DMS53 treated with DMSO at 0.1 percent for 48 hours (cell line): ENCODE measurements at regions not wholly inside any gene's neighbourhood (a gene's known extent, or its start where the extent isn't known, plus 50 kb on each side); places are given as distances from the start of the nearest gene placed in this dataset.

Experiments used
- DNase-seq: peaks from one replicate; lab custom pipeline; 2025; ENCODE audit not compliant: unreplicated experiment; lab: John Stamatoyannopoulos, UW

DNA sequence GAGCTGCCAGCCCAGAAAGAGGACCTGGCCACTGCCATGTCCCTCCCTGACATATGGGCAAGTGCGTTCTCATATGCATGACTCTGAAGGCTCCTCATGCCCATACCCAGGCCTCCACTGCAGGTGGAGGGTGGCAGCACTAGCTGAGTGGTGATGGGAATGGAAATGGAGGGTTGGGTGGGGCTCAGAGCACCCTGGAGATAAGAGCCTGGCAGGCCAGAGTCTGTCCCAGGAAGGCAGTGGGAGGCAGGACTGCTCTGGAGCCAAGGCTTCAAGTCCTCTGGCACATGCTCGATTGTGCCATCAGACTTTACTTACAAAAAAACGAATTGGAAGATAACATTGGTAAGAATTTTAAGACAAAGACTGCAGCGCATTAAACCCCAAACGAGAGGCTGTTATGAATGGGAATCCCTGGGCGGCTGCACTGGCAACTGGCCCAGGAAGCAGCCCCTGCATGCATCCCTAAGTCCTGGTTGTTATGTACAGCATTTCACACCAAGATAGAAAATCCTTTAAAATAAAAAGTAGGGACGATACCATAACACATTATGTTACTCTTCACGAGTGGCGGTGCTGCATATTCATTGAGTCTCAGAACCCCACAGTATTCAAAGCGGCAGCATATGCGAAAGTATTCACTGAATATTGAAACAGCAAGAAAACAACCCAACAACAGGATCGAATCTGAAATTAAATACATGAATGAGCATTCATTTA is 81.7 kb upstream of the FAM98A start:
- DNase-seq = no peak

DNA sequence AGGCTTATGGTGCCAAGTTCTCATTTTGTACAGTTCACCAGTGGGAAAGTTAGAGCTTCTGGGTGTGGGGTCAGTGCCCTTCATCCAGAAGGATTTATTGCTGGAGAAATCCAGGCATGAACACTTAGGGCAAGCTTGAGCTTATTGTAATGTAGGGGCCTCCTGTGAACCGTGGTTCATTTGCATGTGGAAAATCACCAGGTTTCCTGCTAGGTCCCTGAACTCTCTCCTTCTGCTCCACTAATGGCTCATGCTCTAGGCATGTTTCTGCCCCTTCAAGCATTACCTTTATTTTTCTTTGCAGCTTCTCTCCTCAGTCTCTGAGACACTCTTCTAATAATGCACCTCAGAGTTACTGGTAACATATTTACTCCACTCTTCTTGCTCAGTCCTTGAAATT is 79.3 kb upstream of the FAM98A start:
- DNase-seq = no peak

DNA sequence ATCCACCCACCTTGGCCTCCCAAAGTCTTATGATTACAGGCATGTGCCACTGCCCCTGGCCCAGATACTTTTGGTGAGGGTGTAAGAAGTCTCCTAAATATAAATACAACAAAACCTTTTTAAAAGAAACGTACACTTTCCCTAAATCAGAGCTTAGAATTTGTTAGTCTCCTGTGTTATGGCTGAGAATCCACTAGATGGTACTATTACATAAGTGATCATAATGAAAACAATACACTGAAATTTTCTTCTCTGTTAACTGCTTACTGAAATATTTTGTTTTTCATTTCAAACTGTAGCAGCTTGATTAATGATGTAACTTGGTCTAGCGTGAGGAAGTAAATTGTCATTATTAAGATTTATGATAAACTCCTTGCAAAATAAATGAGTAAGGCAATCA is 74.8 kb upstream of the FAM98A start:
- DNase-seq = peak; percentile 2

DNA sequence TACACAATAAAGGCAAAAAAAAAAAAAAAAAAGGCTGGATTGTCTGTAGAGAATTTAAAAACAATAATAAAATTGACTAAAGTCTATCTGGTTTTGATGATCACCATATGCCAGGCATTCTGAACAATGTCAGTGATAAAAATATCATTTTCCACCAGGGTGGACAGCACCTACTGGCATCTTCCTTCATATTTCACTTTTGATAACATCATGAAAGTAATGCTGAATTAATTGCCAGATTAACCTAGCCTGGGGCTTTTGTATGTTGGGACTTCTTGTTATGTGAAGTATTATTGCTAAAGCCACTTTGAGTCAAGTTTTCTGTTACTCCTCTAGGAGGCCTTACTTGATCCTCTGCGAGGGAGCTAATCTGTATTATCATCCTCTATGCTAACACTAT is 73.8 kb upstream of the FAM98A start:
- DNase-seq = no peak

DNA sequence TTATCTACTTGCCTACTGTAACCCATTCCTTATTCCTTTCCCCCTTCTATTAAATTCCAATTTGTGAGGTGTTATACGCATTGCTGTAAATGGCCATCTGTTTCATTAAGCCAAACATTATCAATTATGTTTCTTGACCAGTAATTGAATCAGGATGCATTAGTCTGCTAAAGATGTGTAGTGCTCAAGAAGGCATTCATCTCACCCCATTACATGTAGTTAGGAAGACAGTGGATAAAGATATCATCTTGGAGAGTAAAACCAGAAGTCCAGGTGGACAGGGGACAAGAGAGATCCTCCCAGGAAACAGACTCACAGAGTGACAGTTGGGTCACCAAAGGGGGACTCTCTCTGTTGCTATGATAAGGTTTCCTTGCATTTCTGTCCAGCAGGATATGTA is 73.3 kb upstream of the FAM98A start:
- DNase-seq = no peak

DNA sequence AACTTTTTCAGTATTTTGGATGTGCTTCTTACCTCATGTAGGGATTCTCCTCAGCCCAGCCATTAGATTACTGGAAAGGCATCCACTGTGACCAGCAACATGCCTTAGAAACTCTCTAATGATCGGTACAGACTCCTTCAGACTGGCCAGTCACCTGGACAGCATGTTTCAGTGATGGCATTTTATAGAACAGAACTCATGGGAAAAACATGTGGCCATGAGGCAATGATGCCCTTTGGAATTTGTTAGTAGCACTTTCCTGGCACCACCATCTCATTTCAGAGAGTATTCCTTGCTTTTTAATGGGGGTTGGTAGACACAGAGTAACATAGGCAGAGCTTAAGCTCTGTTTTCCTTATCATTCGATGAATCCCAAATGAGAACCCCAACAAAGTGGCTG is 72.1 kb upstream of the FAM98A start:
- no peak for DNase-seq

DNA sequence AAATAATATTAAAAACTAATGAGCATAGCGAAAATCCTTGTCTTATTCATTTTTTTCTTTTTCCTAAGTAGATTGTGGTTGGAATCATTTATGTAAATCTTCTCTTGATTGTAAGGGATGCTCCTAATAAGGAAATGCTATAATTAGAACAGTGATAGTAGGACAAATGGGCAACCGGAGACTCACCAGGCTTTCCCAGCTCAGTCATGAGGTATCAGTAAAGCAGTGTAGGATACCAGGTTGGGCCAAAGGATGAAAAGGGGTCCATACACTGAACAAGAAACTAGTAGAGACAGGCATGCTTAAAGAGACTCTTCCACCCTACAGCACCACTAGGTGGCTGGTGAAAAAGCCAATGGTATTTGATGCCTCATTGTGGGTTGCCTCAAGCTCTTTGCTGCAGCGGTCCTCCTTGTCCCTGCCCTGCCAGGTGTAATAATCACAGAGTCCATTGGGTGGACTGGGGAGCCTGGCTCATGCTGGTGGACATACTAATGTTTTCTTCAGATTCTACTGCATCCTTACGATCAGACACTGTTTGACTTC is 71.4 kb upstream of the FAM98A start:
- no peak for DNase-seq

DNA sequence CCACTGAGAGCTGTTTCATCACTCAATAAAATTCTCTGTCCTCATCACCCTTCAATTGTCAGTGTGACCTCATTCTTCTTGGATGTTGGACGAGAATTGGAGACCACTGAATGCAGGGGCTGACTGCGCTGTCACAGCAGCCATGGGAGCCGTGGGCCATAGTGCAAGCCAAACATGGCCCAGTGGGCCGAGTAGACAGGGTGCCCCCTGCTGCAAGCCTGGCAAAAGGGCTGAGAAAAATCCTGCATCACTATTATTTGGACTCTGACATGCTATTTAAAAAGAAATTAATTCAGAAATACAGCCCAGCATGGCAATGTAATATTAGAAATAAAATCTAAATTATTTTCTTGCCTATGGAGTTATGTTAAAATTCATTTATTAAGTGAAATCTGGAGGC is 67.8 kb upstream of the FAM98A start:
- DNase-seq = no peak

DNA sequence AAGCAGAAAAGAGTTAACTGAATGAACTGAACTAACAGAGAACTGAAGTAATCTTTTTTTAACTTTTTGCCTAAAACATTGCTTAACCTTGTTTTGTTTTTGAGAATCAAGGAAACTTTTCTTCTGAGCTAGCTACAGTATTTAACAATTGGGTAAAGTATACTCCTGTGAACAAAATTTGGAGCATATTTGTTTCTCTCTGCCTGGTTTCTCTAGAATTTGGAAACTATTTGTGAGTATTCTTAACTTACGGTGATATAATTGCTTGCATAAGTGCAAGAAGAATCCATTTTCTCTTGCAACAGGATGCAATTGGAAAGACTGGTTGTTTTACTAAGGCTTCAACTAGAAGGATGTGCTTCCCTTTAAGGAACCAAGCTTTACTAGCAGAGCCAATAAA is 65.9 kb upstream of the FAM98A start:
- DNase-seq = no peak

DNA sequence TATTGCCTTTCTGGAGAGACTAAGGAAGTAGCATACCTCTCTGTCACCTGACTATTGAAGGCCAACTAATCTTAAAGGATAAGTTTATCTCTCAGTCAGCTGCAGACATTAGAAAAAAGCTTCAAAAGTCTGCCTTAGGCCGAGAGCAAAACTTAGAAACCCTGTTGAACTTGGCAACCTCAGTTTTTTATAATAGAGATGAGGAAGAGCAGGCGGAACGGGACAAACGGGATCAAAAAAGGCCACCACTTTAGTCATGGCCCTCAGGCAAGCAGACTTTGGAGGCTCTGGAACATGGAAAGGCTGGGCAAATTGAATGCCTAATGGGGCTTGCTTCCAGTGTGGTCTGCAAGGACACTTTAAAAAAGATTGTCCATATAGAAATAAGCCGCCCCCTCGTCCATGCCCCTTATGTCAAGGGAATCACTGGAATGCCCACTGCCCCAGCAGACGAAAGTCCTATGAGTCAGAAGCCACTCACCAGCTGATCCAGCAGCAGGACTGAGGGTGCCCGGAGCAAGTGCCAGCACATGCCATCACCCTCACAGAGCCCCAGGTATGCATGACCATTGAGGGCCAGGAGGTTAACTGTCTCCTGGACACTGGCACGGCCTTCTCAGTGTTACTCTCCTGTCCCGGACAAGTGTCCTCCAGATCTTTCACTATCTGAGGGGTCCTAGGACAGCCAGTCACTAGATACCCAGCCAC is 61.5 kb upstream of the FAM98A start:
- DNase-seq = no peak

DNA sequence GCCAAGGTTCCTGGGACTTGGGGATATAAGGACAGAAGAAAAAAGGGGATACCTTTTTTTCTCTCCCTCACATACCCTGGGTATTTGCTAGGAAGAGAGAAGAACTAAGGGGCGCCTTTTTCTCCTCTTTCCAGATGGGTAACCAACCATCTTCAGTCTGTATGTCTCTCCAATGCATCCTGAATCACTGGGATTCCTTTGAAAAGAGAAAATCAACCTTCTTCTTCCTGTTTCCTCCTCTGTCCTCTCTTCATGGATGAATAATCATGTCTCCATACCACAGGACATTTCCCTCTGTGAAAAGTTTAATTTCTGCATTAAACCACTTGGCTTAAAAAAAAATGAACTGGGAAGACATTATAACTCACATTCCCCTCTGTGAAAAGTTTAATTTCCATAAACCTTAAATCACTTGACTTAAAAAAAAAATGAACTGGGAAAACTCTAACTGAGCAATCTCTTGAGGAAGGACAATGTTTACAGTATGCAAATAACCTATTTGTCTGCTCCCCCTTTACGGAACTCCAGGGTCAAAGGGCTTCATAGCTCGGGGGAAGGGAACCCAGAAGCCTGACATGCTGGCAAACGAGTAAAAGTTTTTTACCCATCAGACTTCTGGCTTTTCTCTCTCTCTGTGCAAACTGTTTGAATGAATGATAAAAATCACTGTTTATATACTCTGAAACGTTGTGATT is 56.7 kb upstream of the FAM98A start:
- no peak for DNase-seq

DNA sequence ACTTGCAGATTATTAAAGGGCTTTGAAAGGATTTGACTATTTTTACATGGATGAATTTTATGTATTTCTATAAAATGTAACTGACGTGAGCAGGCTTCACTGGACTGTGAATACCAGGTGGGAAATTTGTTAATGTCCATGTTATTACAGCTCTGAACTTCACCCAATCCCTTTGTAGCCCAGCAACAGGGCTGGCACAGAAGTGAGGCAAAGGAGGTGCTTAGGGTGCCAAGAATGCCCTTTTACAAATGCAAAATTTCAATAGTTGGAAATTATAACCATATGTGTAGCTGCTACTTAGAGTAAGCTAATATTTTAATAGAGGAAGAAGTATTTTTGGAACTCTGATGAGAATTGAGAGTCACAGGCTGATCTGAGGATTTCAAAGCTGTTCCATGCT is 53.7 kb upstream of the FAM98A start:
- no peak for DNase-seq

DNA sequence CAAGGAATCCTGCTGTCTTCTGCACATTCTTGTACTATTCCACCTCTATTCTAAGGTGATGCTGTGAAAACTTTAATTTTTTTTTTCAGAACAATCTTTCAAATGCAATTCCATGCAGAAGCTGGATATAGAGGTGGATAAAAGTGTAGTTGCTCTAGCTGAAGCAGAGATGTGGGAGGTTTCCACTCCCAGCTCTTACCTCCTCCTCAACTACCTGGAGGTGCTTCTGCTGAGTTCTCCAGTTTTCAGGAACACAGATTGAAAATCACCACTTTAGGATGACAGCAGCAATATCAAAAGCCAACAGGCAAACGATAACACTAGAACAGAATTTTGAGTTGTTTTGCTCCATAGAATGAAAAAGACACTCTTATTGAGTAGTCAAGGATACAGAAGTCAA is 51.1 kb upstream of the FAM98A start:
- no peak for DNase-seq
